Right cardiac atrium (tissue), 5 donors: ENCODE measurements at regions not wholly inside any gene's neighbourhood (a gene's known extent, or its start where the extent isn't known, plus 50 kb on each side); places are given as distances from the start of the nearest gene placed in this dataset.

Experiments
- ATAC-seq, 2 donors: fragments of 200-7000 bp; cut with Tn5 transposase; one replicate each; pipeline versions ENCODE4 v1.8.0 to v1.9.1; 2020; ENCODE audit warnings: moderate library complexity in 2 of 2, mild to moderate bottlenecking in 1 of 2
- DNase-seq, 3 donors: peaks; one replicate each; pipeline ENCODE4 v3.0.0-alpha.2; 2020
- H3K27ac ChIP-seq: one replicate; pipeline ENCODE4 v1.5.1; 2013; ENCODE audit warnings: mild to moderate bottlenecking, low read length, control low read depth, moderate library complexity
- H3K27me3 ChIP-seq: one replicate; pipeline ENCODE4 v1.6.1; 2013; ENCODE audit not compliant: control insufficient read depth, insufficient read depth
- H3K4me1 ChIP-seq: one replicate; pipeline ENCODE4 v1.6.1; 2013; ENCODE audit warnings: low read length; ENCODE audit not compliant: control insufficient read depth, insufficient read depth
- H3K4me3 ChIP-seq: one replicate; pipeline ENCODE4 v1.5.1; 2013; ENCODE audit warnings: low read length, control low read depth
- H3K9me3 ChIP-seq: one replicate; pipeline ENCODE4 v1.6.1; 2013; ENCODE audit warnings: low read length; ENCODE audit not compliant: control insufficient read depth
- WGBS: extraction: QIAGEN DNeasy Blood & Tissue Kit; methylation state at CpG from one replicate; pipeline ENCODE4 v1.1.7; 2013; 5-methylcytosine and 5-hydroxymethylcytosine counted together
- intact Hi-C, 4 donors: fragments of 100-400 bp; cut with DNase I; formaldehyde crosslinking; loops; one replicate each; pipeline versions ENCODE4 v1.11.0 to v1.14.0; 2022 to 2023
- donor health status: healthy with polysubstance abuse.
- donor health status: DM: no; HTN: yes; CAD: no.
- donor health status: DM: no; HTN: no; CAD: no.
- donor health status: DM: no; HTN: yes; CAD: no; lungs with severe emphysema.
- donor health status: DM: yes; HTN: yes; CAD: no.

DNA sequence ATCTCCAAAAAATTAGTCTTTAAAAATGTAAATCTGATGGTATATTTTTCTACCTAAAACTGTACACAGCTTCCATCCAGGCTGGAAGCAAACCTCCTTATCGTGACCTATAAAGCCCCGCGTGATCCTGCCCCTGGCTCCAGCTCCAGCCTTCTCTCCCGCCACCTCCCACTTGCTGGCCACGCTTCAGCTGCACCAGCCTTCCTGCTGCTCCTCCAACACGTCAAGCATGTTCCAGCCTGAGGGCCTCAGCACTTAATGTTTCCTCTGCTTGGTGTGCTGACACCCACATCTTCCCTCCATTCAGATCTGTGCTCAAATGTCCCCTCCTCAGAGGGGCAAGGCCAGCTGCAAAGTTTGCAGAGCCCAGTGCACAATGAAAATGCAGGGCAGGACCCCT lies 123.5 kb upstream of the MAGI3 start:
- ATAC-seq, result no peak
- WGBS, result 52% methylated on average over 6 of the region's 6 CpGs

DNA sequence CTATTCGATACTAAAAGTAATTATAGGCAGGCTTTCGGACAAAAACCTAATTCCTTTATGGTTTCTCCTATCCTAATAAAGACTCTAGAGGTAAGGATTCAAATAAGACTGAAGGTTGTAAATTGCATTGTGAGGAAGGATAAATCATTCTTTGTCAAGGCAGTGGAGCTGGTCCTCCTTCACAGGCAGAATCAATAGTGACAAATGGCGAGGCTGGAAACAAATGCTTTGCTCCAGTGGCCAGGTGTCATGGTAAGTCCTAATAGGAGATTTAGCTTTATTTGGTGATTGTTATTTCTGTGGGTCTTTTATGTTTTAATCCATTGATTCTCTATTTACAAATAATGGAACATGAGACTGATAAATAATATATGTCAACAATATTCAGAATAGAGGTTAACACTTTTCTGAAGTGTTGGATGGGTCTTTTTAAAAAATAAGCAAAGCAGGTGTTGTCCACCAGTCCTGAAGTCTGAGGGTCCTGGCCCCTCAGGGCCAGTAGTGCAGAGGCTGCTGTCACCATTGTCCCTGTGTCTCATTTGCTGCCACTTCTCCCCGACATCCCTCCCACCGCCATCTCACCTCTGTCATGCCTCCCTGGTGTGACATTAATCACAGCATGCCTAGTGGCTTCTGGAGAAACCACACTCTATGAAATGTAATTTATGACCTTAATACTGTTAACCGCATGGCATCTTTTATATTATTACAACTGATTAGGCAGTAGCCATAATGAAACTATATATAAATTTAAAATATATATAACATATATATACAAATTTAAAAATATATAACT lies 120.9 kb upstream of the MAGI3 start:
- no peaks in the 10 kb centered on the region for H3K4me1 ChIP-seq
- no peak overlapping the region for H3K4me3 ChIP-seq
- ATAC-seq, result no peak
- no peak overlapping the region for H3K27ac ChIP-seq
- intact Hi-C loops, result no loop called here
- WGBS, result 75% methylated on average over 6 of the region's 6 CpGs
- H3K9me3 ChIP-seq, result no peaks in the 10 kb centered on the region
- DNase-seq, result no peak
- H3K27me3 ChIP-seq, result no peaks in the 10 kb centered on the region

More for the DNA sequence above, 123.5 kb upstream of the MAGI3 start:
- Histone ChIP-seq H3K4me1 (no peaks in the 10 kb centered on the region), H3K9me3 (no peaks in the 10 kb centered on the region), H3K4me3 (no peak overlapping the region), H3K27ac (no peak overlapping the region), H3K27me3 (no peaks in the 10 kb centered on the region)
- no peak for DNase-seq
- intact Hi-C loops, result no loop called here

GRCh38 chr1:113271039-113271438 lies 119.3 kb upstream of the MAGI3 start:
- Histone ChIP-seq H3K4me1 (no peaks in the 10 kb centered on the region), H3K27me3 (no peaks in the 10 kb centered on the region), H3K27ac (no peak overlapping the region), H3K9me3 (no peaks in the 10 kb centered on the region), H3K4me3 (no peak overlapping the region)
- WGBS, result 84% methylated on average over 4 of the region's 4 CpGs
- intact Hi-C loops, result no loop called here
- ATAC-seq (no peak), DNase-seq (no peak)

GRCh38 chr1:113275083-113275482 lies 115.2 kb upstream of the MAGI3 start:
- Histone ChIP-seq H3K27ac (no peak overlapping the region), H3K4me1 (no peaks in the 10 kb centered on the region), H3K27me3 (no peaks in the 10 kb centered on the region), H3K4me3 (no peak overlapping the region), H3K9me3 (no peaks in the 10 kb centered on the region)
- ATAC-seq, result no peak
- 48% methylated on average over 1 of the region's 1 CpG for WGBS
- intact Hi-C loops, result no loop called here
- no peak for DNase-seq

- Histone ChIP-seq H3K9me3 (no peaks in the 10 kb centered on the region), H3K27ac (no peak overlapping the region), H3K27me3 (no peaks in the 10 kb centered on the region), H3K4me1 (no peaks in the 10 kb centered on the region), H3K4me3 (no peak overlapping the region)
- DNase-seq (no peak), ATAC-seq (no peak)
- intact Hi-C loops, result no loop called here
- 66% methylated on average over 2 of the region's 2 CpGs for WGBS
These were observed 114.6 kb upstream of the MAGI3 start for GRCh38 chr1:113275691-113276090.

DNA sequence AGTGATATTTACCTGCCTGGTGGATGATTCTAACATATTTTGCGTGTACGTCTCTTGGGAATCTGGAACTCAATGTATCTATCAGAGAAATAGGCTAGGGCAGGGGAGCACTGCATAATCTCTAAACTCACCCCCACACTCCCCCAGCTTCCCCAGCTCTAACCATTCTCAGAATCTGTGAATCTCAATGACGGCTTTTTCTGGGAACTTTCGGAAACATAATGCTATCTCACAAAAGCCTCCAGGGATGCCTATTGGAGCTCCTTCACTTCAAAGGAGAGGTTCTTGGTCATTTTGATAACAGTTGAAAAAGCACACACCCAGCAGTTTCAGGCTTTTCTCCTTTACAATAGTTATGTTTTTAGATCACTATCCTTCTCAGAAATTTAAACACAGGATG lies 113.8 kb upstream of the MAGI3 start:
- H3K27ac ChIP-seq, result no peak overlapping the region
- intact Hi-C loops, result no loop called here
- 61% methylated on average over 4 of the region's 4 CpGs for WGBS
- no peaks in the 10 kb centered on the region for H3K27me3 ChIP-seq
- no peak for DNase-seq
- ATAC-seq, result no peak
- H3K9me3 ChIP-seq, result no peaks in the 10 kb centered on the region
- H3K4me1 ChIP-seq, result no peaks in the 10 kb centered on the region
- H3K4me3 ChIP-seq, result no peak overlapping the region

- H3K9me3 ChIP-seq, result no peaks in the 10 kb centered on the region
- H3K4me3 ChIP-seq, result no peak overlapping the region
- no peak overlapping the region for H3K27ac ChIP-seq
- WGBS, result 63% methylated on average over 1 of the region's 1 CpG
- DNase-seq, result no peak
- no peaks in the 10 kb centered on the region for H3K27me3 ChIP-seq
- intact Hi-C loops, result no loop called here
- no peak for ATAC-seq
- H3K4me1 ChIP-seq, result no peaks in the 10 kb centered on the region
These were observed 111.9 kb upstream of the MAGI3 start for GRCh38 chr1:113278371-113278770.

DNA sequence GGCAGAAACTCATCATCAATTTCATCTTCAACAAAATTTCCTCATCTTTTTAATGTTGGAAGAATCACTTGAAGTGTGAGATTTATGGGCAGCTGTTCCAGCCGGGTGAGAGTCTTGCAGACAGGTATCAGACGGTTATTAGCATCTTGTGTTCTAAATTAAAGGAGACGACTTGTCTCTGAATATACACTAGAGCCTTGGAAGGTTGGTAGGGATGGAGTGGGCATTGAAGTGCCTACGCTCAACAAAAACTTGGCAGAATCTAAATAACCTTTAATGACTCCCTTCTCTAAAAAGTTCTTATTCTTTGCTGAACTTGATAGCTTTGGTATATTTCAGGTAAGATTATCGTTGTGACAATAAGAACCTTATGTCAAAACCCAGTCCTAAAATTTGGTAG lies 111.5 kb upstream of the MAGI3 start:
- ATAC-seq, result no peak
- DNase-seq, result no peak
- WGBS, result 81% methylated on average over 5 of the region's 5 CpGs
- H3K4me3 ChIP-seq, result no peak overlapping the region
- H3K9me3 ChIP-seq, result no peaks in the 10 kb centered on the region
- H3K4me1 ChIP-seq, result no peaks in the 10 kb centered on the region
- H3K27ac ChIP-seq, result no peak overlapping the region
- no peaks in the 10 kb centered on the region for H3K27me3 ChIP-seq
- intact Hi-C loops, result no loop called here

GRCh38 chr1:113279776-113280391 lies 110.4 kb upstream of the MAGI3 start:
- H3K4me3 ChIP-seq, result no peak overlapping the region
- ATAC-seq (no peak), DNase-seq (no peak)
- intact Hi-C loops, result no loop called here
- H3K9me3 ChIP-seq, result no peaks in the 10 kb centered on the region
- H3K27ac ChIP-seq, result no peak overlapping the region
- H3K27me3 ChIP-seq, result no peaks in the 10 kb centered on the region
- H3K4me1 ChIP-seq, result peaks cover 3% of the 10 kb centered on the region
- WGBS, result 90% methylated on average over 3 of the region's 3 CpGs

DNA sequence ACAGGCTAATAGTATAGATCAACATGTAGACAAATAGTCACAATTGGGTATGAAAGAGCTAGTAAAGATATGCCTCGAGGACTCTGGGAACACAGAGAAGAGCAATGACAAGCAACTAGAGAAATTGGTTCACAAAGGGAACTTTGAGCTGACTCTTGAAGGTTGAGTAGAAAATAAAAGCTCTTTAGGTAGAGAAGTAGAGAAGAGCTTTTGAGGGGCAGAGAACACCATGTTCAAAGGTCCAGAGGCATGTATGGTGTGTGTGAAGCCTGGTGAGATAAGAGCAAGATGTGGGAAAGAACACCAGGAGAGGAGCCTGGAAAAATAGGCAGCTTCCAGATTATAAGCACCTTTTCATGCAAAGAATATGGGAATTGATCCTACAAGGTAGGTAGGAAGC lies 109.7 kb upstream of the MAGI3 start:
- no peak for ATAC-seq
- WGBS, result 83% methylated on average over 1 of the region's 1 CpG

DNA sequence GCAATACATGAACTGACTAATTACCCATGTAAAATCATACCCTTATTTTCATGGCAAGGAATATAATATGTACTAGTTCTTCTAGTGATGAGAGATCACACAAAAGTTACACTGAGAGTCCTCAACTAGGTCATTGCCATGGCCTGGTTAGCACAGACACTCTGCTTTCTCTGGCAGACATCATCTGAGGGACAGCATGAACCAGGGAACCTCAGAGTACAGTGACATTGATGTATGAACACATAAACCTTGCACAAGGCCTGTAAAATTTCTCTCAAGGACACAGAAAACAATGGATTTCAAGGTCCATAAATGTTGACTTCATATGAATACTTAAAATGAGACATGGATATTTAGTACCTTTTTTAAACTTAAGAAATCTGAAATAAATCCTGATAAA lies 108.8 kb upstream of the MAGI3 start:
- intact Hi-C loops, result no loop called here
- no peak for ATAC-seq

More for the DNA sequence above, 109.7 kb upstream of the MAGI3 start:
- Histone ChIP-seq H3K9me3 (no peaks in the 10 kb centered on the region), H3K4me1 (peaks cover 3% of the 10 kb centered on the region), H3K4me3 (no peak overlapping the region), H3K27me3 (no peaks in the 10 kb centered on the region), H3K27ac (no peak overlapping the region)
- no peak for DNase-seq
- intact Hi-C loops, result no loop called here

More for the DNA sequence above, 108.8 kb upstream of the MAGI3 start:
- Histone ChIP-seq H3K4me3 (no peak overlapping the region), H3K4me1 (peaks cover 3% of the 10 kb centered on the region), H3K9me3 (no peaks in the 10 kb centered on the region), H3K27ac (no peak overlapping the region), H3K27me3 (no peaks in the 10 kb centered on the region)
- DNase-seq, result no peak
